HEK293 (cell line): ENCODE measurements at regions not wholly inside any gene's neighbourhood (a gene's known extent, or its start where the extent isn't known, plus 50 kb on each side); places are given as distances from the start of the nearest gene placed in this dataset.

Experiments
- CTCF ChIA-PET: fragments of 350-600 bp; formaldehyde crosslinking; extraction: SDS; loops from one replicate; lab custom pipeline; 2021; ENCODE audit warnings: antibody characterized with exemption; lab: Yijun Ruan, JAX
- POLR2A ChIA-PET: fragments of 300-600 bp; formaldehyde crosslinking; extraction: SDS; loops from one replicate; lab custom pipeline; 2020; ENCODE audit warnings: antibody characterized with exemption, inconsistent platforms; lab: Yijun Ruan, JAX
- H3K27ac ChIP-seq: fragments of 200-500 bp; sonication (Bioruptor generic); 2 replicates; pipeline ENCODE4 v1.5.1; 2014; ENCODE audit warnings: low read depth, low read length, control low read depth, inconsistent platforms; ENCODE audit errors: extremely low read depth
- H3K36me3 ChIP-seq, 2 experiments: fragments of 200-500 bp in 1 of 2; sonication (Bioruptor generic) in 1 of 2; 1 replicate in 1 of 2; 2 replicates in 1 of 2; pipeline ENCODE4 v1.5.1; 2014 to 2017; ENCODE audit warnings: inconsistent platforms in 2 of 2, low read length in 2 of 2; ENCODE audit not compliant: control insufficient read depth in 2 of 2, insufficient read depth in 1 of 2
- H3K4me1 ChIP-seq: fragments of 200-500 bp; sonication (Bioruptor generic); 2 replicates; pipeline ENCODE4 v1.5.1; 2014; ENCODE audit warnings: mild to moderate bottlenecking, low read length, inconsistent platforms; ENCODE audit not compliant: control insufficient read depth, insufficient read depth
- H3K4me3 ChIP-seq: 2 replicates; pipeline ENCODE4 v1.5.1; 2011; ENCODE audit warnings: low read depth, mild to moderate bottlenecking, control low read depth, low read length, moderate library complexity
- H3K9me3 ChIP-seq: fragments of 200-500 bp; sonication (Bioruptor generic); 2 replicates; pipeline ENCODE4 v1.5.1; 2014; ENCODE audit warnings: low read depth, low read length, inconsistent platforms; ENCODE audit not compliant: control insufficient read depth, insufficient read depth
- FEZF1 ChIP-seq: fragments of 450-650 bp; formaldehyde crosslinking; IDR thresholded peaks from 2 replicates; pipeline ENCODE4 v1.5.1; 2016; ENCODE audit warnings: missing biosample characterization, missing genetic modification characterization
- GLIS1 ChIP-seq: fragments of 450-650 bp; formaldehyde crosslinking; IDR thresholded peaks from 2 replicates; pipeline ENCODE4 v1.5.1; 2016; ENCODE audit warnings: missing biosample characterization, missing genetic modification characterization
- MZF1 ChIP-seq: fragments of 450-650 bp; formaldehyde crosslinking; IDR thresholded peaks from 2 replicates; pipeline ENCODE4 v1.5.1; 2017; ENCODE audit warnings: missing biosample characterization, missing genetic modification characterization, borderline replicate concordance
- ZBTB1 ChIP-seq: fragments of 450-650 bp; formaldehyde crosslinking; IDR thresholded peaks from 2 replicates; pipeline ENCODE4 v1.5.1; 2016; ENCODE audit warnings: missing biosample characterization, missing genetic modification characterization
- ZNF23 ChIP-seq: fragments of 450-650 bp; formaldehyde crosslinking; IDR thresholded peaks from 2 replicates; pipeline ENCODE4 v1.5.1; 2016; ENCODE audit warnings: missing biosample characterization, missing genetic modification characterization, borderline replicate concordance
- ZNF792 ChIP-seq: fragments of 450-650 bp; formaldehyde crosslinking; IDR thresholded peaks from 2 replicates; pipeline ENCODE4 v1.5.1; 2016; ENCODE audit warnings: missing biosample characterization, missing genetic modification characterization
- ZNF837 ChIP-seq: fragments of 450-650 bp; formaldehyde crosslinking; IDR thresholded peaks from 2 replicates; pipeline ENCODE4 v1.5.1; 2016; ENCODE audit warnings: missing biosample characterization, missing genetic modification characterization
- ZSCAN16 ChIP-seq: fragments of 450-650 bp; formaldehyde crosslinking; IDR thresholded peaks from 2 replicates; pipeline ENCODE4 v1.5.1; 2016; ENCODE audit warnings: missing biosample characterization, missing genetic modification characterization
- ZSCAN23 ChIP-seq: fragments of 450-650 bp; formaldehyde crosslinking; IDR thresholded peaks from 2 replicates; pipeline ENCODE4 v1.5.1; 2016; ENCODE audit warnings: missing biosample characterization, missing genetic modification characterization
- TF ChIP-seq, protein P1 (sequence below): fragments of 450-650 bp; formaldehyde crosslinking; IDR thresholded peaks from 2 replicates; pipeline ENCODE4 v1.5.1; 2017; ENCODE audit warnings: missing biosample characterization, missing genetic modification characterization
- TF ChIP-seq, protein P2 (sequence below): fragments of 450-650 bp; formaldehyde crosslinking; IDR thresholded peaks from 2 replicates; pipeline ENCODE4 v1.5.1; 2017; ENCODE audit warnings: missing biosample characterization, missing genetic modification characterization
- TF ChIP-seq, protein P3 (sequence below): fragments of 450-650 bp; formaldehyde crosslinking; IDR thresholded peaks from 2 replicates; pipeline ENCODE4 v1.5.1; 2016; ENCODE audit warnings: missing biosample characterization, missing genetic modification characterization

DNA sequence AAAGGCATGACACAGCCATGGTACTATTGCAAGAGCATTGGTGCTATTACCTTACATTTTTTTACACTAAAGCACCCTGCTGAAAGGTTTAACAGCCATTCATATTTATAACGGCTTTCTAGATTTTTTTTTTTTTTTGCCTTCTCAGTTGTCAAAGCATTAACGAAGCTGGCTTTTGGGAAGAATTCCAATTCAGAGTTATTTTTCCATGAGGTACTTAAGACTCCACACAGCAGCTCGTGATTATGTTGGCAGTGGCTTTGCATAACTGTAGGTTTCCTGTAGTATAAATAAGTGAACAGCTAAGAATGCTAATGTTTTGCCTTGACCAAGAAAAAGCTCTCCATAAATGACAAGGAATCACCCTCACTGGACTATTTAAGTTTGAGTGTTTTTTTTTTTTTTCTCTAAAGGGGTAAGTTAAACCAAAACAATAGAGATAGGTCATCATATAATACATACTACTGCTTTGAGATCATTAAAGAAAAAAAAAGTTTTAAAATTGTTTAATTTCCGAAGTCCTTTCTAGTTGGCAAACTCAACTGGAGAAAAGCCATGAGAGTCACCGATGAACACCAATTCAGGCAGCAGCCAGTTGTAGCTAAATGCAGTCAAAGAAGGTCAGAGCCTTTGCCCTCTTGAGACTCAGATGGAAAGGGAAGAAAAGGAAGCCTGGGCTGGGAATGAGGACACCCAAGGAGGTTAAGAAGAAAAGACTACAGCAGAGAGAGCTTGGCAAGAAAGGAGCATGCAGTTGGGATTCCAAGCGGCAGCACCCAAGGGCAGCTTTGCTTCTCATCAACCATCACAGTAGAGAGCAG is 187.4 kb upstream of the NCKAP5 start (continued):
- TF ChIP-seq, protein P1, sequence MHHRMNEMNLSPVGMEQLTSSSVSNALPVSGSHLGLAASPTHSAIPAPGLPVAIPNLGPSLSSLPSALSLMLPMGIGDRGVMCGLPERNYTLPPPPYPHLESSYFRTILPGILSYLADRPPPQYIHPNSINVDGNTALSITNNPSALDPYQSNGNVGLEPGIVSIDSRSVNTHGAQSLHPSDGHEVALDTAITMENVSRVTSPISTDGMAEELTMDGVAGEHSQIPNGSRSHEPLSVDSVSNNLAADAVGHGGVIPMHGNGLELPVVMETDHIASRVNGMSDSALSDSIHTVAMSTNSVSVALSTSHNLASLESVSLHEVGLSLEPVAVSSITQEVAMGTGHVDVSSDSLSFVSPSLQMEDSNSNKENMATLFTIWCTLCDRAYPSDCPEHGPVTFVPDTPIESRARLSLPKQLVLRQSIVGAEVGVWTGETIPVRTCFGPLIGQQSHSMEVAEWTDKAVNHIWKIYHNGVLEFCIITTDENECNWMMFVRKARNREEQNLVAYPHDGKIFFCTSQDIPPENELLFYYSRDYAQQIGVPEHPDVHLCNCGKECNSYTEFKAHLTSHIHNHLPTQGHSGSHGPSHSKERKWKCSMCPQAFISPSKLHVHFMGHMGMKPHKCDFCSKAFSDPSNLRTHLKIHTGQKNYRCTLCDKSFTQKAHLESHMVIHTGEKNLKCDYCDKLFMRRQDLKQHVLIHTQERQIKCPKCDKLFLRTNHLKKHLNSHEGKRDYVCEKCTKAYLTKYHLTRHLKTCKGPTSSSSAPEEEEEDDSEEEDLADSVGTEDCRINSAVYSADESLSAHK (tag by site-specific recombination), result 0 out of 2 replicates have a peak, but pooled peaks have one; percentile 23
- TF ChIP-seq ZSCAN16, result no peak
- TF ChIP-seq ZBTB1 (tag by site-specific recombination), result no peak

DNA sequence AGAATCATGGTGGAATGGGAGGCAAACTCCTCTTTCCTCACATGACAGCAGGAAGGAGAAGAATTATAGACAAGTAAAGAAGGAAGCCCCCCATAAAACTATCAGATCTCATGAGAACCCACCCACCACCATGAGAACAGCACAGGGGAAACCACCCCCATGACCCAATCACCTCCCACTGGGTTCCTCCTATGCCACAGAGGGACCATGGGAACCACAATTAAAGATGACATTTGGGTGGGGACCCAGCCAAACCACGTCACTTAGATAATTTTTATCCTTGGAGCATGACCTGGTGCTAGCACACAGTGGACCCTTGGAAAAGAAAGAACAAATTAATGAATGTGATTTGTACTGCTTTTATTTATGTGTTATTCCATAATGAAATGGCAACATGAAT is 188.6 kb upstream of the NCKAP5 start:
- ChIA-PET CTCF (interaction anchor here (0.8 kb wide), 1 partner anchor 181 kb away, joined by 4 read pairs; no protein-coding TSS in a partner anchor), POLR2A (no interaction called here)
- Histone ChIP-seq H3K4me3 (no peak overlapping the region), H3K4me1 (peaks cover 9% of the 10 kb centered on the region), H3K36me3 (no peaks in the 10 kb centered on the region), H3K27ac (no peak overlapping the region), H3K9me3 (no peaks in the 10 kb centered on the region)
- no peak for TF ChIP-seq ZSCAN23 (tag by site-specific recombination)

DNA sequence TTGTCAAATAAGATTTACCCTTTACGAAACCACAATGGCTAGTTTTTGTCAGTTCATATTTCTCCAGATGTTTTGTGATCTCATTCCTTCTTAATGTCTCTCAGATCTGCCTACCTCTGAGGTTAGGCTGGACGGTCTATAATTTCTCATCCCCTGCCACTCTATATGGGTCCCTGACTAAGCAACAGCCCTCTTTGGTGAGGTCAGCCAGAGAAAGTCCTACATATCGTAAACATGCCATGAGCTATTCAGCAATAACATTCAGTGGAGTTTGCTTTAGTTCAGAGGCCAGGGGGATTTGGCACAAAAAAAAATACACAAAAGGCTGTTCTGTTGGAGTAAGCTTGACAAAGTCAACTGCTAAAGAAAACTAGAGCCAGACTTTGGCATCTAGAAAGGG is 192.1 kb upstream of the NCKAP5 start:
- ChIA-PET POLR2A (no interaction called here), CTCF (interaction anchor here (1.3 kb wide), 1 partner anchor 20 kb away, joined by 4 read pairs; no protein-coding TSS in a partner anchor)
- Histone ChIP-seq H3K36me3 (no peaks in the 10 kb centered on the region), H3K4me3 (no peak overlapping the region), H3K4me1 (no peaks in the 10 kb centered on the region; the same call in 1 of the 2 replicates), H3K9me3 (no peaks in the 10 kb centered on the region), H3K27ac (no peak overlapping the region)
- TF ChIP-seq, protein P2, sequence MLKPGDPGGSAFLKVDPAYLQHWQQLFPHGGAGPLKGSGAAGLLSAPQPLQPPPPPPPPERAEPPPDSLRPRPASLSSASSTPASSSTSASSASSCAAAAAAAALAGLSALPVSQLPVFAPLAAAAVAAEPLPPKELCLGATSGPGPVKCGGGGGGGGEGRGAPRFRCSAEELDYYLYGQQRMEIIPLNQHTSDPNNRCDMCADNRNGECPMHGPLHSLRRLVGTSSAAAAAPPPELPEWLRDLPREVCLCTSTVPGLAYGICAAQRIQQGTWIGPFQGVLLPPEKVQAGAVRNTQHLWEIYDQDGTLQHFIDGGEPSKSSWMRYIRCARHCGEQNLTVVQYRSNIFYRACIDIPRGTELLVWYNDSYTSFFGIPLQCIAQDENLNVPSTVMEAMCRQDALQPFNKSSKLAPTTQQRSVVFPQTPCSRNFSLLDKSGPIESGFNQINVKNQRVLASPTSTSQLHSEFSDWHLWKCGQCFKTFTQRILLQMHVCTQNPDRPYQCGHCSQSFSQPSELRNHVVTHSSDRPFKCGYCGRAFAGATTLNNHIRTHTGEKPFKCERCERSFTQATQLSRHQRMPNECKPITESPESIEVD (tag by site-specific recombination), result peak; percentile 62
- TF ChIP-seq ZNF792 (tag by site-specific recombination), result no peak
- 0 out of 2 replicates have a peak, but pooled peaks have one; percentile 34 for TF ChIP-seq FEZF1 (tag by site-specific recombination)
- peak; percentile 47; the same call in 1 of the 2 replicates for TF ChIP-seq MZF1 (tag by site-specific recombination)

DNA sequence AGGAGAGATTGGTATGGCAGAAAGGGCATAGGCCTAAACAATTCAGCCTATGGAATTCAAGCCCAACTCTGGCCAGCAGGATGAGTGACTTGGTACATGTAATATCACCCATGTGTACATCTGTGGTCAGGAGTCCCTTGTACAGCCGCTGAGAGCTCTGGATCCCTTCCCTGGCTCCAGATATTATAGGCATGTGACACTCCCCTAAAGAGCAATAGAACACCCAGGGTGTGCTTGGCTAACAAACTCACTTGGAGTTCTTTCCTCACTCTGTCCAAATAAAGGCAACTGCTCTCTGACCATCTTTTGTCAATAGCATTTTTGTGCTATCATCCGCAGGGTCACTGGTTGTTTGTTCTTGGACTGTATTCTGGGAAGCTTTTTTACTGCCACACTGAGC is 197.4 kb upstream of the NCKAP5 start:
- POLR2A ChIA-PET, result no interaction called here
- no peaks in the 10 kb centered on the region for H3K36me3 ChIP-seq
- CTCF ChIA-PET, result interaction anchor here (0.6 to 1.6 kb wide), 2 partner anchors 14 to 475 kb away, joined by 3 to 4 read pairs; no protein-coding TSS in a partner anchor
- H3K4me1 ChIP-seq, result no peaks in the 10 kb centered on the region
- H3K9me3 ChIP-seq, result no peaks in the 10 kb centered on the region
- H3K4me3 ChIP-seq, result no peak overlapping the region
- TF ChIP-seq ZNF23 (tag by site-specific recombination) (no peak), GLIS1 (tag by site-specific recombination) (peak; percentile 71), ZNF837 (tag by site-specific recombination) (no peak)
- TF ChIP-seq, protein P3, sequence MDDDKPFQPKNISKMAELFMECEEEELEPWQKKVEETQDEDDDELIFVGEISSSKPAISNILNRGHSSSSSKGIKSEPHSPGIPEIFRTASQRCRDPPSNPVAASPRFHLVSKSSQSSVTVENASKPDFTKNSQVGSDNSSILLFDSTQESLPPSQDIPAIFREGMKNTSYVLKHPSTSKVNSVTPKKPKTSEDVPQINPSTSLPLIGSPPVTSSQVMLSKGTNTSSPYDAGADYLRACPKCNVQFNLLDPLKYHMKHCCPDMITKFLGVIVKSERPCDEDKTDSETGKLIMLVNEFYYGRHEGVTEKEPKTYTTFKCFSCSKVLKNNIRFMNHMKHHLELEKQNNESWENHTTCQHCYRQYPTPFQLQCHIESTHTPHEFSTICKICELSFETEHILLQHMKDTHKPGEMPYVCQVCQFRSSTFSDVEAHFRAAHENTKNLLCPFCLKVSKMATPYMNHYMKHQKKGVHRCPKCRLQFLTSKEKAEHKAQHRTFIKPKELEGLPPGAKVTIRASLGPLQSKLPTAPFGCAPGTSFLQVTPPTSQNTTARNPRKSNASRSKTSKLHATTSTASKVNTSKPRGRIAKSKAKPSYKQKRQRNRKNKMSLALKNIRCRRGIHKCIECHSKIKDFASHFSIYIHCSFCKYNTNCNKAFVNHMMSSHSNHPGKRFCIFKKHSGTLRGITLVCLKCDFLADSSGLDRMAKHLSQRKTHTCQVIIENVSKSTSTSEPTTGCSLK (tag by site-specific recombination), result no peak
- H3K27ac ChIP-seq, result no peak overlapping the region
